Caco-2 (cell line): ENCODE measurements at regions not wholly inside any gene's neighbourhood (a gene's known extent, or its start where the extent isn't known, plus 50 kb on each side); places are given as distances from the start of the nearest gene placed in this dataset.
"Not testable (repeated sequence)": the region's sequence is repeated elsewhere in the genome, so short reads cannot be mapped to it uniquely, and the experiment has no call there.

ENCODE experiments used
- BruUV-seq: library from RNA; stranded (reverse); fragments of 400-500 nt; replicated peaks from 2 replicates; lab custom pipeline; 2021; lab: Mats Ljungman, UMichigan
- CTCF ChIA-PET: fragments of 300-600 bp; sonication (Branson Sonifier 250); formaldehyde crosslinking; loops from one replicate; lab custom pipeline; 2022; ENCODE audit warnings: antibody characterized with exemption; lab: Charles Lee
- POLR2A ChIA-PET: fragments of 300-600 bp; sonication (Branson Sonifier 250); formaldehyde crosslinking; loops from one replicate; lab custom pipeline; 2022; ENCODE audit warnings: antibody characterized with exemption; lab: Charles Lee
- DNase-seq, 2 experiments: peaks; one replicate each; pipeline versions ENCODE4 v3.0.0 to v3.0.0-alpha.2; 2020 to 2022
- H3K27me3 ChIP-seq: replicated peaks from 2 replicates; pipeline ENCODE4 v1.6.0; 2011; ENCODE audit warnings: low read length; ENCODE audit not compliant: control insufficient read depth, insufficient read depth
- H3K36me3 ChIP-seq: 2 replicates; pipeline ENCODE4 v1.5.1; 2011; ENCODE audit warnings: low read length; ENCODE audit not compliant: control insufficient read depth, insufficient read depth
- H3K4me1 ChIP-seq: fragments of 250-450 bp; sonication (Bioruptor Pico); 2 replicates; pipeline ENCODE4 v1.5.1; 2020; ENCODE audit warnings: mild to moderate bottlenecking
- H3K4me3 ChIP-seq: 2 replicates; pipeline ENCODE4 v1.5.1; 2011; ENCODE audit warnings: low read depth, mild to moderate bottlenecking, control low read depth, low read length
- H3K9me3 ChIP-seq: fragments of 250-450 bp; sonication (Bioruptor Pico); 2 replicates; pipeline ENCODE4 v1.5.1; 2020; ENCODE audit warnings: mild to moderate bottlenecking, moderate library complexity
- H3K27ac Mint-ChIP-seq: one replicate; pipeline ENCODE4 v1.8.0; 2022; ENCODE audit warnings: mixed read lengths; ENCODE audit not compliant: unreplicated experiment
- H3K27me3 Mint-ChIP-seq: one replicate; pipeline ENCODE4 v1.8.0; 2022; ENCODE audit warnings: mixed read lengths; ENCODE audit not compliant: insufficient read depth, unreplicated experiment
- H3K36me3 Mint-ChIP-seq: one replicate; pipeline ENCODE4 v1.8.0; 2022; ENCODE audit warnings: mild to moderate bottlenecking, mixed read lengths; ENCODE audit not compliant: insufficient read depth, unreplicated experiment
- H3K4me1 Mint-ChIP-seq: one replicate; pipeline ENCODE4 v1.8.0; 2022; ENCODE audit warnings: low read depth, mixed read lengths; ENCODE audit not compliant: unreplicated experiment
- H3K4me3 Mint-ChIP-seq: one replicate; pipeline ENCODE4 v1.8.0; 2022; ENCODE audit warnings: mild to moderate bottlenecking, moderate library complexity, mixed read lengths; ENCODE audit not compliant: unreplicated experiment
- H3K9me3 Mint-ChIP-seq: one replicate; pipeline ENCODE4 v1.8.0; 2022; ENCODE audit warnings: mixed read lengths; ENCODE audit not compliant: unreplicated experiment
- intact Hi-C: fragments of 100-400 bp; cut with micrococcal nuclease; formaldehyde crosslinking; loops from one replicate; pipeline ENCODE4 v1.10.0; 2022; ENCODE audit not compliant: unreplicated experiment
- TF ChIP-seq, protein P1 (sequence below), 2 experiments: fragments of 200-600 bp in 1 of 2; IDR thresholded peaks; 1 replicate in 1 of 2; 2 replicates in 1 of 2; pipeline versions ENCODE4 v1.5.1 to v1.8.0; 2011 to 2022; ENCODE audit warnings: antibody characterized with exemption in 1 of 2, control low read depth in 1 of 2, inconsistent platforms in 1 of 2, low read depth in 1 of 2, low read length in 1 of 2, mild to moderate bottlenecking in 1 of 2, moderate library complexity in 1 of 2; ENCODE audit not compliant: insufficient read depth in 1 of 2, severe bottlenecking in 1 of 2, unreplicated experiment in 1 of 2

DNA sequence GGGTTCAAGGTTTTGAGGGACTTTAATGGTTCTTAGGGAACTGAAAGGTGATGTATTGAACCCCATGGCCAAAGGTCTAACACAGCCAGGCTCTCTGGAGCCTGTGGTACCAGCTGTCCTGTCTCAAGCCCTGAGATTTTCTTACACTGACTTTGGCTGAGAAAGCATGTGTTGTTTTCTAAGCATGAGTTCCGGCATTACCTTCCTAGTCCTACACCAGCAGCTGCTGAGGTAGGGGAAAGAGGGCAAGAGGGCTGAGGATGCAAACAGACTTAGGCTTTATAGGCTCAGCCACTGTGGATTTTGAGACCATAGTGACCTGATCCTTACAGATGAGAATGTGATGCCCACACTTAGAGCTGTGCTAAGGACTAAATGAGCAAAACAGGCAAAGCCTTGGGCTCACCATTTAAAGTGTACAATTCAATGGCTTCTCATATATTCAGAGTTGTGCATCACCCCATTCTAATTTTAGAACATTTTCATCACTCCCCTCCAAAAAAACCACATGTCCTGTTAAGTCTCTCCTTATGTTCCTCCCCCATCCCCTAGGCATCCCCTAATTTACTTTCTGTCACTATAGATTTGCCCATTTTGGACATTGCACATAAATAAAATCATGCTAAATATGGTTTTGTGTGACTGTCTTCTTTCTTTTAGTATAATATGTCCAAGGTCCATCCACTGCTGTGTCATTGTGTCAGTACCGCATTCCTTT lies 99.7 kb upstream of the OTOS start:
- BruUV-seq, result no TSS peak
- DNase-seq, result no peak
- Histone ChIP-seq H3K4me1 (no peaks in the 10 kb centered on the region), H3K36me3 (no peaks in the 10 kb centered on the region), H3K4me3 (no peak overlapping the region), H3K9me3 (no peaks in the 10 kb centered on the region), H3K27me3 (no peaks in the 10 kb centered on the region)
- H3K4me1 Mint-ChIP-seq, result peaks cover 6% of the 10 kb centered on the region
- peaks cover 3% of the 10 kb centered on the region for H3K27me3 Mint-ChIP-seq
- H3K9me3 Mint-ChIP-seq, result peaks cover 10% of the 10 kb centered on the region
- POLR2A ChIA-PET, result no interaction called here
- no peak overlapping the region for H3K4me3 Mint-ChIP-seq
- TF ChIP-seq, protein P1, sequence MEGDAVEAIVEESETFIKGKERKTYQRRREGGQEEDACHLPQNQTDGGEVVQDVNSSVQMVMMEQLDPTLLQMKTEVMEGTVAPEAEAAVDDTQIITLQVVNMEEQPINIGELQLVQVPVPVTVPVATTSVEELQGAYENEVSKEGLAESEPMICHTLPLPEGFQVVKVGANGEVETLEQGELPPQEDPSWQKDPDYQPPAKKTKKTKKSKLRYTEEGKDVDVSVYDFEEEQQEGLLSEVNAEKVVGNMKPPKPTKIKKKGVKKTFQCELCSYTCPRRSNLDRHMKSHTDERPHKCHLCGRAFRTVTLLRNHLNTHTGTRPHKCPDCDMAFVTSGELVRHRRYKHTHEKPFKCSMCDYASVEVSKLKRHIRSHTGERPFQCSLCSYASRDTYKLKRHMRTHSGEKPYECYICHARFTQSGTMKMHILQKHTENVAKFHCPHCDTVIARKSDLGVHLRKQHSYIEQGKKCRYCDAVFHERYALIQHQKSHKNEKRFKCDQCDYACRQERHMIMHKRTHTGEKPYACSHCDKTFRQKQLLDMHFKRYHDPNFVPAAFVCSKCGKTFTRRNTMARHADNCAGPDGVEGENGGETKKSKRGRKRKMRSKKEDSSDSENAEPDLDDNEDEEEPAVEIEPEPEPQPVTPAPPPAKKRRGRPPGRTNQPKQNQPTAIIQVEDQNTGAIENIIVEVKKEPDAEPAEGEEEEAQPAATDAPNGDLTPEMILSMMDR (IDR thresholded peaks at IDR 0.05; ENCODE audit: insufficient read depth in 1 of 2, low read depth in 1 of 2, low read length in 1 of 2, severe bottlenecking in 1 of 2, unreplicated experiment in 1 of 2), result no peak
- H3K27ac Mint-ChIP-seq, result no peak overlapping the region
- intact Hi-C loops, result no loop called here
- CTCF ChIA-PET, result no interaction called here
- H3K36me3 Mint-ChIP-seq, result peaks cover 18% of the 10 kb centered on the region

DNA sequence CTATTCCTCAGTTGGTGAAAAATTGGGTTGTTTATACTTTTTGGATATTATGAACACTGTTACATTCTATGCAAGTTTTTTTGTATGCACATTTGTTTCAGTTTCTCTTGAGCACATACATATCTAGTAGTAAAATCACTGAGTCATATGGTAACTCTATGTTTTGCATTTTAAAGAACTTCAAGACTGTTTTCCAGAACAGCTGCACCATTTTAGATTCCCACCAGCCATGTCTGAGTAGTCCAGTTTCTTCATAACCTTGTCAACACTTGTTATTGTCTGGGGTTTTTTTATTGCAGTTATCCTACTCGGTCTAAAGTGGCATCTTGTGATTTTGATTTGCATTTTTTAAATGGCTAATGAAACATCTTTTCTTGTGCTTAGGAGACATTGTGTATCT lies 100.3 kb upstream of the OTOS start:
- no TSS peak for BruUV-seq
- Histone ChIP-seq H3K4me1 (no peaks in the 10 kb centered on the region), H3K36me3 (no peaks in the 10 kb centered on the region), H3K27me3 (no peaks in the 10 kb centered on the region), H3K4me3 (no peak overlapping the region), H3K9me3 (no peaks in the 10 kb centered on the region)
- CTCF ChIA-PET, result no interaction called here
- Mint-ChIP-seq H3K4me3 (no peak overlapping the region), H3K27ac (no peak overlapping the region), H3K4me1 (peaks cover 6% of the 10 kb centered on the region), H3K9me3 (peaks cover 10% of the 10 kb centered on the region), H3K27me3 (peaks cover 3% of the 10 kb centered on the region), H3K36me3 (peaks cover 20% of the 10 kb centered on the region)
- POLR2A ChIA-PET, result no interaction called here
- DNase-seq, result no peak
- intact Hi-C loops, result no loop called here
- TF ChIP-seq, protein P1 (IDR thresholded peaks at IDR 0.05; ENCODE audit: insufficient read depth in 1 of 2, low read depth in 1 of 2, low read length in 1 of 2, severe bottlenecking in 1 of 2, unreplicated experiment in 1 of 2), result no peak

DNA sequence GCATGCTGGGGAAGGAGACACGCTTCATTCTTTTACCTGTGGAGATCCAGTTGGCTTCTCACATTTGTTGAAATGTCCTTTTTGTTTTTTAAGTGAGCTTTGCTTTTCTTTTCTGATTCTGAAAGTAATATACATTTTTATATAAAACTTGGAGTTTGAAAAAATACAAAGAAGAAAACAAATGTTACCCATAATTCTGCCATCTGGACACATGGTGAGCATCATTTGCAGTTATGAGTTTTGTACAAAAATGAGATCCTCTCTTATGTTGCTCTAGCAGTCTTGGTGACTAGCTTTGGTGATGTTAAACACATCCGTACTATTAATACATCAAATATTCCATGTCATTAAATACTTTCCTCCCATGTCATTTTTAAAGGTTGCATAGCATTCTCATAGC lies 101.1 kb upstream of the OTOS start:
- CTCF ChIA-PET, result no interaction called here
- POLR2A ChIA-PET, result no interaction called here

DNA sequence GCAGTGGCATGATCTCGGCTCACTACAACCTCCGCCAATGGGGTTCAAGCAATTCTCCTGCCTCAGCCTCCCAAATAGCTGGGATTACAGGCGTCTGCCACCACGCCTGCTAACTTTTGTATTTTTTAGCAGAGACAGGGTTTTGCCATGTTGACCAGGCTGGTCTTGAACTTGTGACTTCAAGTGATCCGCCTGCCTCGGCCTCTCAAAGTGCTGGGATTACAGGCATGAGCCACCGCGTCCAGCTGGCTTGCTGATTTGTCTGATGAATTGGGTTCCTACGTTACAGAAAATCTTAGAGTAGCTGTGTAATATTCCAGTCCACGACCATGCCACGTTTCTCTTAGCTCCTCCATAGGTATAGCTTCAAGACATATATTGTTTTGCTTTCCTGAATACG lies 102.6 kb upstream of the OTOS start:
- BruUV-seq, H3K27me3 ChIP-seq, POLR2A ChIA-PET, H3K27ac Mint-ChIP-seq, H3K4me1 ChIP-seq, H3K27me3 Mint-ChIP-seq, H3K36me3 ChIP-seq, intact Hi-C loops, H3K4me1 Mint-ChIP-seq, H3K9me3 Mint-ChIP-seq, DNase-seq, H3K4me3 ChIP-seq, H3K9me3 ChIP-seq, CTCF ChIA-PET, H3K4me3 Mint-ChIP-seq: not testable (repeated sequence)
- H3K36me3 Mint-ChIP-seq, result peaks cover 34% of the 10 kb centered on the region

More for the DNA sequence above, 101.1 kb upstream of the OTOS start:
- peaks cover 6% of the 10 kb centered on the region for H3K4me1 Mint-ChIP-seq
- DNase-seq, result no peak
- no TSS peak for BruUV-seq
- H3K27me3 Mint-ChIP-seq, result peaks cover 3% of the 10 kb centered on the region
- no peak overlapping the region for H3K27ac Mint-ChIP-seq
- Histone ChIP-seq H3K4me1 (no peaks in the 10 kb centered on the region), H3K4me3 (no peak overlapping the region), H3K27me3 (no peaks in the 10 kb centered on the region), H3K36me3 (no peaks in the 10 kb centered on the region), H3K9me3 (no peaks in the 10 kb centered on the region)
- intact Hi-C loops, result no loop called here
- TF ChIP-seq, protein P1 (IDR thresholded peaks at IDR 0.05; ENCODE audit: insufficient read depth in 1 of 2, low read depth in 1 of 2, low read length in 1 of 2, severe bottlenecking in 1 of 2, unreplicated experiment in 1 of 2), result no peak
- peaks cover 10% of the 10 kb centered on the region for H3K9me3 Mint-ChIP-seq
- H3K36me3 Mint-ChIP-seq, result peaks cover 26% of the 10 kb centered on the region
- no peak overlapping the region for H3K4me3 Mint-ChIP-seq
